DMS 273 (cell line): ENCODE measurements at regions not wholly inside any gene's neighbourhood (a gene's known extent, or its start where the extent isn't known, plus 50 kb on each side); places are given as distances from the start of the nearest gene placed in this dataset.
"Not testable (repeated sequence)": the region's sequence is repeated elsewhere in the genome, so short reads cannot be mapped to it uniquely, and the experiment has no call there.

Experiments
- DNase-seq: peaks from one replicate; lab custom pipeline; 2025; ENCODE audit not compliant: unreplicated experiment; lab: John Stamatoyannopoulos, UW

DNA sequence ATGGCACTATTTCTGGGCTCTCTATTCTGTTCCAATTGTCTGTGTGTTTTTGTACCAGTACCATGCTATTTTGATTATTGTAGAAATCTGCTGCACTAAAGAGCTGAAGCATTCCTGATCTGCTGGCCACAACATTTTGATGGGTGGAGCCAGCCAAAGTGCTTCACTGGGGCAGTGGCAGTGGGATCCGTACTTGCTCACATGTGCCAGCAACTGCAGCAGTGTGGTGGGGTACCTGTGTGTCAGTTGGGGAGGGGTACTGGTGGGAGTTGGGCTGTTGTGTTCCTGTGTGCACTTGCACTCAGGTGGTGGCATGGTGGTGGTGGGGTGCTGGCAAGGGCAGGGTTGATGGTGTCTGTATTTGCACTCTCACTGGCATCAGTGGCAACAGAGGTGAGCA, 204.6 kb upstream of the ALG10 start:
- no peak for DNase-seq

DNA sequence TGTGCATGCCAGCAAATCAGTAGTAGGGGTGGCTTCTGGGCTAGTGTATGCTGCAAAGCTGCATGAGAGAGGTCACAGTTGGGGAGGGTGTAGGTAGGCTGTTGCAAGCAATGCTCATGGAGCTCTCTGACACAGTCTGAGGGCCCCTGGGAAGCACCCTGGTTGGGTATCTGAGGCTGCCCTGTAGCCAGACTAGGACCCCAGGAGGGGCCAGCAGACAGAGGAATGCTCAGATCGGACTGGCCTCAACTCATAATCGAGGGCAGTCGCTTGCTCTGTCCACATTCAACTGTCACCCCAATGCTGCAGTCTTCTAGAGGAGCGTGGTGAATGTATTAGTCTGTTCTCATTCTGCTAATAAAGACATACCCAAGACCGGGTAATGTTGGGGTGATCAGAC, 204.0 kb upstream of the ALG10 start:
- no peak for DNase-seq

DNA sequence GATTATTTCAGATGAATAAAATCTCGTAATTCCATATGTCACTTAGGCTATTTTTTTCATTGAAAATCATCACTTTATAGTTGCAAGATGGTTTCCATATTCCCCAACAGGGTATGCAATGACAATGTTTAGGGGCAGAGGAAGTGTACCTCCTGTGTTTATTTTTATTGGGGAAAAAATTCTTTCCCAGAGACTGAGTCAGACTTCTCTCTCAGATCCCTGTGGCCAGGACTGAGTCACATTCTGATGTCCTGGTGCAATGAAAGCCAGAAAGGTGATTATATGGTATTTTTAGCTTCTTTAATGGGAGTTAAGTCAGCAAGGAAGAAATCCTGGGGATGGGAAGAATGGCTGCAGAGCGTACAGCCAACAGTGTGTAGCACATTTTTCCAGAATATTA, 196.9 kb upstream of the ALG10 start:
- DNase-seq, result no peak

DNA sequence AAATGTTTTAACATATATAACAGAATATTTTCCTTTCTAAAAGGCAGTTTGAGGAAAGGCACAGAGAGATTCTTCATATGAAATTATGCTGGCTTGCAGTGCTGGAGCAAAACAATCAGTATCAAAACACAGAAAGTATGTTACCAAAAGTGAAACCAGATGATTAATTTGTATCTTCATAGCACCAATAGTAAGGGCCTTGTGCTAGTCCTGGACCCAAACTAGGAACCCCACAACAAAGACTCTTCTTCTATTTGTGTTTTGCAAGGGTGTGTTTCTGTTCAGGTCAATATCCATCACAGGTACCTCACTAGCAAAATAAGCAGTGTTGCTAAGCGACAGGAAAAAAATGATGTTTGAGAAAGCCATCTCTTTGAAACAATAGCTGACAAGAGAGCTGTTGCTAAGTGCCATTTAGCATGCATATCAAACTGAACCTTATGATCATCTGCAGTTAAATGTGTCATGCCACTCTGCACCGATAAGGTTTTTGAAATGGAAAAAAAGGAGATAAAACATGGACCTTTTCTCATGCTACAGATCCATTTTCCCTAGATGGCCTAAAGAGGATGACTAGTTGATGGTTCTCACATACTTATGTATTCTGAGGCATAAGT, 196.2 kb upstream of the ALG10 start:
- no peak for DNase-seq

DNA sequence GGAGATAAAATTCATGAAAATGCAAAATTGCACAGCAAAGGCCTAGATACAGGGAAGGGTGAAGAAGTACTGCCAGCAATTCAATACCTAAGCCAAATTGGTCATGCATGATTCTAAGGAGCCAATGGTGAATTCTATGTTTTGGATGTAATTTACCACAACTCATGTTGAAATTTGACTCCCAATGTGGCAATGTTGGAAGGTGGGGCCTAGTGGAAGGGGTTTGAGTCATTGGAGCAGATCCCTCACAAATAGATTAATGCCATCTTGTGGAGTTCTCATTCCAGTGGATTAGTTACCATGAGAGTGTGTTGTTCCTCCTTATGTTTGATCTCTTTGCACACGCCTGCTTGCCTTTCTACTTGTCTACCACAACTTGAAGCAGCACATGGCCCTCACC, 194.0 kb upstream of the ALG10 start:
- DNase-seq, result no peak

DNA sequence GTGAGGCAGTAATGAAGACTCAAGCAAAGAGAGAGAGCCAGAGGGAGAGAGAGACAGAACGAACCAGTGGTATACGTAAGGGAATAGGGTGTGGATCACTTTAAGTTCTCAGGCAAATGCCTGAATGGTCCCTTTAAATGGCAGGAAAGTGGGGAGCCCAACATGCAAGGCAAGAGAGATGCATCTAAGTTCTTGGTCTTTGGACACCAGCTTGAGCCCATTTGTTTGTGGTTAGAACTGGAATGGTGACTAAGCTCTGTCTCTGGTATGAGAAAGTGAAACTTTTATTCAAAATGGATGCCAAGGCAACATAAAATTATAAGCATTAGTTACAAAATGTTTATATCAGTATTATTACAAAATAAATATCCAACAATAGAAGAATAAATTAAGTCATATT, 192.2 kb upstream of the ALG10 start:
- DNase-seq, result no peak

DNA sequence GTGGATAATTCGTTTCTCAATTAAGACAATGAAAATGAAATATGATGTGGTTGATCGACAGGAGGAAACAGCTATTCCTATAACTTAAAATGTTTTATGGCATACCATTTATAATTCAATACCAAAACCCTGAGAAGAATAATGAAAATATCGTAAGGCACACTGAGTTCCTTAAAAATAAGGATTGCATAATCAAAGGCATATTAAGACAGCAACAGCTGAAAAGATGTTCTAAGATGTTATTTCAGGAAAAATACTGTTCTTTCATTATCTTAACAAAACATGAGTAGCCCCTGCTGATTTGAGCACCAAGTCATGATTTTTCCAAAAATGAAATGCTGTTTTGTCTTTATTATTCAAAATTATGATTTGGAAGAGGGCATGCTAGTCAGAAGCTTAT, 189.4 kb upstream of the ALG10 start:
- no peak for DNase-seq

DNA sequence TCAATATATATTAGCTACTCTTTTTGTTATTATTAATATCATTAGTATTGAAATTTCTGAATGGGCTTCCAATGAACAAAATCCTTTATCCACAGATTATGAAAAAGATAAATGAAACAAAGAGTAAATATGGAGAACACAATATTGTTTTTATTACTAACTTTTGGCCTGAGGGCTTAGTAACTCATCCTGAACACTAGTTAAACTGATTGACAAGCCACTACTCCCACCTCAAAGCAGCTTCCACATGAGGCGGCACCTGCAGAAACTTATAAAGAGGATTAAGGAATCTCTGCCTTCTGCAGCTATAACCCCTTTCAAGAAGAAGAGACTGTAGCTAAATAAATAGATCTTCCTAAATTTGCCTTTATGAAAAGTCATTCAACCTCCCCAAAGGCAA, 187.6 kb upstream of the ALG10 start:
- no peak for DNase-seq

DNA sequence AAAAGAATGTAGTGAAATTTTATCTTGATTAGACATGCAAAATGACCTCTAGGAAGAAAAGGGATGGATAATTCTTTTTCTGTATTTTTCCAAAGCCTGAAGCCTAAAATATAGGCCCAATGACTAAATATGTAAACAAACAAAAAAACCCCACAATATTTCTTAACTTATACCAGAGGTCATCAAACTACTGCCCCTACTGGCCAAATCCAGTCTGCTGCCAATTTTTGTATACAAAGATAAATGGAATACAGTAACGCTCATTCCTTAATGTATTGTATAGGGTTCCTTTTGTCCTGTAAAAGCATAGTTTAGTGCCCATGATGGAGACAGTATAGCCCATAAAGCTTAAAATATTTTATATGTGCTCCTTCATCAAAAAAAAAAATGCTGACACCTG, 145.7 kb upstream of the ALG10 start:
- DNase-seq, result peak; percentile 0

DNA sequence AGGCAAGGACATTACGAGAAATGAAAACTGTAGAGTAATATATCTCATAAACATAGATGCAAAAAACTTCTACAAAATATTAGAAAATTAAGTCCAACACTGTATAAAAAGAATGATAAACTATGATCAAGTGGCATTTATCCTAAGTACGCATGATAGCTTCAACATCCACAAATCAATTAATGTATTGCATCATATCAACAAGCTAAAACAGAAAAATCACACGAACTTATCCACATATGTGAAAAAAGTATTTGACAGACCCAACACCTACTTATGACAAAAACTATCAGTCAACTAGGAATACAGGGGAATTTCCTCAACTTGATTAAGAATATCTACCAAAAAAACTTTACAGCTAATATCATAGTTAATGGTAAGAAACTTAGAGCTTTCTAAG, 129.9 kb upstream of the ALG10 start:
- DNase-seq, result no peak

DNA sequence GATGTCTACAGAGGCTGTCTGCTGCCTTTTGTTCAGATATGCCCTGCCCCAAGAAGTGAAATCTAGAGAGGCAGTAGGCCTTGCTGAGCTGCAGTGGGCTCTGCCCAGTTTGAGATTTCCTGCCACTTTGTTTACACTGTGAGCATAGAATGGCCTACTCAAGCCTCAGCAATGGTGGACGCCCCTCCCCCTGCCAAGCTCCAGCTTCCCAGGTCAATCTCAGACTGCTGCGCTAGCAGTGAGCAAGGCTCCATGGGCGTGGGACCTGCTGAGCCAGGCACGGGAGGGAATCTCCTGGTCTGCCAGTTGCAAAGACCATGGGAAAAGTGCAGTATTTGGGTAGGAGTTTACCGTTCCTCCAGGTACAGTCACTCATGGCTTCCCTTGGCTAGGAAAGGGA, 101.8 kb upstream of the ALG10 start:
- not testable (repeated sequence) for DNase-seq

DNA sequence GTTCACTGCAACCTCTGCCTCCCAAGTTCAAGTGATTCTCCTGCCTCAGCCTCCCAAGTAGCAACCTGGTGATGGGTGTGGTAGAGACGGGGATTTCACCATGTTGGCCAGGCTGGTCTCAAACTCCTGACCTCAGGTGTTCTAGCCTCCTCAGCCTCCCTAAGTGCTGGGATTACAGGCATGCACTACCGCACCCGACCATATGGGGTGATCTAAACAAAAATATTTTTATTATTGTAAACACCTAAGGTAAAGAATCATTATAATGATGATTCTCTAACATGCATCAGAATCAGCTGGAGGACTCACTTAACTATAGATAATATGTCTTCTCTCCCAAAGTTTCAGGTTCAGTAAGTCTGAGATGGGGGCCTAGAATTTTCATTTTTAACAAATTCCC, 96.2 kb upstream of the ALG10 start:
- DNase-seq, result no peak

DNA sequence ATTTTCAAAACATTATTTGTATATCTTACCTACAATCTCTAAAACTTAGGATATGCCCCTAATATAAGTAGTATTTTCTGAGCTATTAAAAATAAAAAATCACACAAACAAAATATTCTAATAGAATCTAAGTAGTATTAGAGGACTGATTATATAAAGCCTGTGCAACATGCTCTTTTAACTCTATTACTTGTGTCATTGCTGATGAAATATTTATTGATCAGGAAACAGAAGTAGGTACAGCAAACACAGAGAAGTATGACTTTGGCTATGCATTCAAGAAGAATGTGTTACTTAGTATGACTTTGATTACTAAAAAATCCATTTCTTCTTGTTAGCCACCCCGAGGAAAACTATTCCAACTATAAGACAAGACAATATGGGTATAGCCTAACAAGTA, 84.6 kb upstream of the ALG10 start:
- not testable (repeated sequence) for DNase-seq

DNA sequence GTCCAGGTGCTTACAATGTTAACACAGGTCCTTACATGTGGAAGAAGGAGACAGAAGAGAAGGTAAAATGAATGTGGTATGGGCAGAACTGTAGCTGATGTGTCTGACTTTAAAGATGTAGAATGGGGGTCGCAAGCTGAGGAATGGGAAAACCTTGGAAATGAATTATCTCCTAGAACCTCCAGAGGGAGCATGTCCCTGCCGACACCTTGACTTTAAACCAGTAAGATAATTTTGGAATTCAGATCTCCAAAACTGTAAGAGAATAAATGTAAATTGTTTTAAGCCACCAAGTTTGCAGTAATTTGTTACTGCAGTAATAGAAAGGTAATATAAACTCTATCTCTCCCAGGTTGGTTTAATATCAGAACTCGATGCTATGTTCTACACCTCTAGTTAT, 80.1 kb upstream of the ALG10 start:
- no peak for DNase-seq

DNA sequence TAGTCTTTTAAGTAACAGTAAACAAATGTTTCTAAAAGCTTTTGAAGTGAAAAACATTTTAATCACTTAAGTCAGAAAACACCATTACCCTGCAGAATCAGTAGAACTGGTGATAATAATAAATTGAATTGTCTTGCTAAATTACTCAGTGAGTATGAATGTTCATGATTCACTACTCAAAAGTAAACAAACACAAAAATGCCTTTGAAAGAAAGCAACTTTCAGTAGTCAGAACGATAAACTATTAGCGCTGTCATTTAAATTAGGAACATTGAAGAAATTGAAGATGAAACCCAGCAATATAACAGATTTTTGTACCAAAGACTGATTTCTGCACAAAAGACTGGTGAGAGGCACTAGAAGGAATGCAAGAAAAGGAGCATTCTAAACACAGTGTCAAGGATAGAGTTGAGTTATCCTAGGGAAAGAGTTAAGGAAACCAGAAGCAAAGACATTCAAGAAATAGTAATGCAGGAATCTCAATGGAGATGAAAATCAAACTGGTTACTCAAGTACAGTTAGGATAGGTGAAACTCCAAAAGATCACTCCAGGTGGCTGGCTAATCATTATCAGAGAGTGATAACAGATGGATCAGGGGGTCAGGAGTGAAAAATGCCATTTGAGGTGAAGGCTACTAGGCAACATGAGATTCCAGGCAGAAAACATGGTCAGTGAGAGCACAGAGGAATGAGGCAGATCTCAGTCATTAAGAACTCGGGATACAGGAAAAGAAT, 77.4 kb upstream of the ALG10 start:
- no peak for DNase-seq

DNA sequence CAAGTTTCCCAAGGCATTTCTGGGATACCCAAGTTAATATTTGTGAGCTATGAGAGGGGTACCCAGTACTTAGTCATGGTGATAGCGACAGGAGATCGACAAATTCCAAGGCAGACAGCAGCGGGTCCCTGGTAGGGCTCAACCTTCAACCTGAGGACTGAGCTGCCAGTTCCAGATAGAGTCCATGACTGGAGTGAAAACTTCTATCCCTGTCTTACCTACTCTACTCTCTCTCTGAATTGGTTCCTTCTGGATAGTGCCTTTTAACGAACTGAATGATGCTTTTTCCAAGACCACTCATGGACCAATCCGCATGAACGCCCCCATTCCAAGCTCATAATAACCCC, 76.9 kb upstream of the ALG10 start:
- no peak for DNase-seq

DNA sequence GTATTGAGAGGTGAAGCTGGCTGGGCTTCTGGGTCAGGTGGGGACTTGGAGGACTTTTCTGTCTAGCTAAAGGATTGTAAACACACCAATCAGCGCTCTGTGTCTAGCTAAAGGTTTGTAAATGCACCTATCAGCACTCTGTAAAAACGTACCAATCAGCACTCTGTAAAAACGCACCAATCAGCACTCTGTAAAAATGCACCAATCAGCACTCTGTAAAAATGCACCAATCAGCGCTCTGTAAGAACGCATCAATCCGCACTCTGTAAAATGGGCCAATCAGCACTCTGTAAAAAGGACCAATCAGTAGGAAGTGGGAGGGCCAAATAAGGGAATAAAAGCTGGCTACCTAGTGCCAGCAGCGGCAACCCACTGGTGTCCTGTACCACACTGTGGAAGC, 56.1 kb upstream of the ALG10 start:
- not testable (repeated sequence) for DNase-seq

DNA sequence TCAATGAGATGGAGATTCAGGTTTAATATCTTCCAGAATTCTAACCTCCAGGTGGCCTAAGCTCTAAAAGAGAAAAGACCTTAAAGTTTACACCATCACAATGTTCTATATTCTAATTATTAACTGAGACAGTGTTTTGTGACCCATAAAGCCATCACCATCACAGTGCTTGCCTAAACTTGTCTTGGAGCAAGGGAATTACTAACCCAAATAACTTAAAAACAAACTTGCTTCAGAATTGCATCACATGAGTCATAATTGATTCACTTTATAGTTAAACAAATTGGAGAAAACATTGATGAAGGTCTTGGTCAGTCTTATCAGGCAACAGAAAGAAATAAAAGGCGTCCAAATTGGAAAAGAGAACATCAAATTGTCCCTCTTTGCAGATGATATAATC, 54.5 kb upstream of the ALG10 start:
- no peak for DNase-seq
